ENCODE measurements at regions not wholly inside any gene's neighbourhood (a gene's known extent, or its start where the extent isn't known, plus 50 kb on each side); places are given as distances from the start of the nearest gene placed in this dataset.
"Not testable (repeated sequence)": the region's sequence is repeated elsewhere in the genome, so short reads cannot be mapped to it uniquely, and the experiment has no call there.

DNA sequence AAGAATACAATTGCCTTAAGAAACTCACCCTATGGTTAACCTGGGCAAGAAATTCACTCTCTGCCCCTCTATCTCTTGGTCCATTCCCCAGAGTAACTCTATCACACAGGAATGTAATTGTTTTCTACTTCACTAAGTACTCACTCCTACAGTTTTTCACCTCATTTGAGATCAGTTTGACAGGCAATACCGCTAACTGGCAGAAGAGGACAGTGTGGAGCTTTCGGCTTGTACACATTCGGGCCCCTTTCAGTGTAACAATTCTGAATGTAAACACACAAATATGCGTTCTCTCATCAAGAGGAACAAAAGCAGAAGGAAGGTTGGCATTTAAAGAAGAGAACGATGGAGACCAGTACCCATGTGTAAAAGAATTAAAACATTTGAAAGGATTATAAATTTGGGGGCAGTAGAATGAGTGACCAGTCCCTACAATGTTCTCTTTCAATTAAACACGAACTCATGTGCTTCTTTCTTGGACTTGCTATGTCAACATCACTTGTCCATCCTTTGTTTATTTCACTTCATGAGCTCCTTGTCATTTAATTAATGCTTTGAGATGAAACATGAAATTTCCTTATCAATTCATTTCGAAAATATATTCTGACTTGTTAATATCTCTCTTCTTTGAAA is 188.5 kb upstream of the GRAMD2B start:
- no peak for DNase-seq

DNA sequence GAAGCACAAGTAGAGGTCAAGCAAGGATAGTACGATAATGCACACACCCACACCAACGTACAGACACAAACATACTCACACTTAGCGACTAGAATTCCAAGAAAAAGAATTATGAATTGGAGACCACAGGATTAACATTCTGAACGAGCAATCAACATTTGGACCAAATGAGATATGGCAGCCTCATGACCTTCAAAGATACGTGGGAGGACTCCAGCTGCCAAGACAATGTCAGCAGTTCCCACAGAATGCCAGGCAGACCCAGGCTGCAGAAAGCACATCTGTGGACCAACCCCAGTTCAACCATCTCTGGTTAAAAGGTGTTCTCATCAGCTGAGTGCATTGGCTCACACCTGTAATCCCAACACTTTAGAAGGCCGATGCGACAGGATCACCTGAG is 187.6 kb upstream of the GRAMD2B start:
- DNase-seq: no peak

GRCh38 chr5:126236994-126237393 is 186.2 kb upstream of the GRAMD2B start:
- no peak for DNase-seq

DNA sequence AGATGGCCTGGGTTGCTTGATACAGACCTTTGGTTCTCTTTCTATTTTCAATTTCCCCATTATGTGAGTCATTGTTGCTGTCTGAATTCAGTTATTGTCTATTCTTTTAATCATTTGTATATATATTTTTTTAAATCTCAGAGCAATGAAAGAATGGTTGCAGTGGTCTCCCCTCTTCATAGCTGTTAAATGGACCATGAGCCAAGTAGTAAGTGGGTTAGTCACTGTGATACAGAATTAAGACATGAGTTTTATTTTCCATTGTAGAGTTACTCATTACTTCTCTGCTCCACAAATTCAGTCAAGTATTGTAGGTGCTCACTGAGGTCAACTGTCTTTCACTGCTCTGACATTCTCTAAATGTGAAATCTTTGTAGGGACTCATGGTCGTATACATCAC is 174.6 kb upstream of the GRAMD2B start:
- no peak for DNase-seq

GRCh38 chr5:126251024-126251423 is 172.2 kb upstream of the GRAMD2B start:
- DNase-seq: no peak

DNA sequence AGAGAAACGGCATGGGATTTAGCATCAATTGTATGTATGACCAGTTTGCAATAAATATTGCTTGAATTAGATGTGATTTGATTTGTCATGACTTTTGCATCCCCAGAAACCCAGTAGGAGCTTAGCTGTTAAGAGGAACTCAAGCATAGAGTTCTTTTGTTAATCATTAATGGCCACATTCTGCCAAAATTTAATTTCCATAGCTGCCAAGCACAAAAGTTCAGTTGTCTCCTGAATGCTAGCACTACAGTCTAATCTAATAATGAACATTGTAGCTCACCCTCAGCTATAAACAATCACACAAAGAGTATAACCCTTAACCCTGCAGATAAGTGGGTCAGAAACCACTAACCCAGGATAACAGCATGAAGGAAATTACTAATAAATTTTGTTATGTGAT is 169.8 kb upstream of the GRAMD2B start:
- DNase-seq: no peak

GRCh38 chr5:126263591-126264184 is 159.5 kb upstream of the GRAMD2B start:
- DNase-seq: no peak

DNA sequence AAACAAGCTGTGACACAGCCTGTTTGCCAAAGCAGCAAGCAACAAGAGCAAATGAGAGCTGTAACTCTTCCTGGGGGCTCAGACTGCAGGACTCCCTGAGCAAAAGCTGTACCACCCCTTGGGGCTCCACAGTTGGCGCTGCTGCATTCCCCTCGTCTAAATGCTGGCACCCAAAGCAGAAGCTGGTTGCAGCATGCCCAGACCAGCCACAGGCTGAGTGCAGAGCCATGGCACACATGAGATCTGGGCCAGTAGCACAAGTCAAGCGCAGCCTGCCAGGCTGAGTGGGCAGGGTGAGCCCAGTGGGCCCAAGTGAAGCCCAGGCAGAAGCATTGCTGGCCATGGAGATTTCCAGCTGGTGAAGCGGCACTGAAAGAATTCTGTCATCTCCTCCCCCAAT is 157.3 kb upstream of the GRAMD2B start:
- DNase-seq: no peak

GRCh38 chr5:126267438-126267837 is 155.8 kb upstream of the GRAMD2B start:
- DNase-seq: no peak

- no peak for DNase-seq
Observed at GRCh38 chr5:126268697-126269315, 154.4 kb upstream of the GRAMD2B start.

DNA sequence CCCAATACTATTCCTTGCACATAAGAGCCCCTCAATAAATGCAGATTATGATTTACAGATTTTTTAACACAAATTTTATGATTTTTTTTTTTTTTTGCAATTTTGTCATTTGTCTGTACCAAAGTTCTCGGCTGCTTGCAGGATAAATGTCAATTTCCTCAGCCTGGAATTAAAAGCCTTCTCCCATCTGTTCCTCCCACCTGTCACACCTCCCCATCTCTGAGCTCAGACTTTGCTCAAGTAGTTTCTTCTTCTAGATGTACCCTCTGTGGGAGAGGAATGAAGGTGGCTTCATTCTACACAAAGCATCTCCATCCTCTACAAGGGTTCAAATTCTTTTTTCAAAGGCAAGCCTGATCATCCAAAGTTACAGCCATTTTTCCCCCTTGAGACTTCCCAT is 153.7 kb upstream of the GRAMD2B start:
- no peak for DNase-seq

GRCh38 chr5:126271141-126271540 is 152.1 kb upstream of the GRAMD2B start:
- no peak for DNase-seq

DNA sequence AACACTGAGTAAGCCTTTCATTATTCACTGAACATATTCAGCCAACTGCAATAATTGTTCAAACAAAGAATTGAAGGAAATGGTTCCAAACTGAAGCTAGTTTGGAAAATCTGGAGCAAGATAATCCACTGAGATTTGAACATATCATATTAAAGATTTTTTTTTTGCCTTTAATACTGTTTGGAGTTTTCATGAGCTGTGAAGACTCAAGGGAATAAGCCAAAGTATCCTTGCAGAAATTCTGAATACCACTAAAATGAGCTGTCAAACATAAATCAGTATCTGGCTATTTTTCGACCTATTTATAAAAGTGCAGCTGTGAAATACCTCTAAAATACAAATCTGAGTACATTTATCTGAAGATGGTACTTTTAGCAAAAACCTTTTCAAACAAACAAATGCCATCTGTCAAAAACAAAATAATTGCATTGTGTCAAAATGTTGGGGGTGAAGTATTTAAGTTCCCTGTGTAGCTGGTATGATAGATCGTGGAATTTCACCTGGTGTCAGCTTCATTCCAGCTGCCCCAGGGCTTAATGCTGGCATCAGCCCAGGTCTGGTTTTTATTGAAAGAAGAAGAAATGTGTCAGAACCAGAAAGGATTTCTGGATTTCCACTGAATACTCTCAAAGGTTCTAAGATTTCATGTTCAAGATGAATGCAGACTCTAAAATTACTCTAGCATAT is 149.0 kb upstream of the GRAMD2B start:
- DNase-seq: no peak

DNA sequence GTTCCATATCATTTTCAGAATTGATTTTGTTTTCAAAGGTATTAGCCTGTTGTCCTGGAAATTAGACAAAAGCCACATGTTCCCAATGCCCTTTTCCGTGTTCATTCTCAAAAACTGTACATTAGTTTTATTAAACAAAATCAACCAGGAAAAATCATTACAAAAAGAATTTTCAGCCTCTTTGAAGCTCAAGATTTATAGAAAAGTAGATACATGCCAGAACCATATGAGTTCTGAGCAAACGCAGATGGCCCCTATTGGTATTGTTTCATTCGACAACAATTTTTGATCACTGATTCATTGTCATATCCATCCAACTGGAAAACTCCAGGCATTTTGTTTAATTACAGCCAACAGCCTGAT is 148.5 kb upstream of the GRAMD2B start:
- DNase-seq: no peak

- no peak for DNase-seq
Observed at GRCh38 chr5:126277762-126278161, 145.4 kb upstream of the GRAMD2B start.

GRCh38 chr5:126280343-126280742 is 142.9 kb upstream of the GRAMD2B start:
- no peak for DNase-seq

- DNase-seq: no peak
Observed at GRCh38 chr5:126280846-126281245, 142.4 kb upstream of the GRAMD2B start.

DNA sequence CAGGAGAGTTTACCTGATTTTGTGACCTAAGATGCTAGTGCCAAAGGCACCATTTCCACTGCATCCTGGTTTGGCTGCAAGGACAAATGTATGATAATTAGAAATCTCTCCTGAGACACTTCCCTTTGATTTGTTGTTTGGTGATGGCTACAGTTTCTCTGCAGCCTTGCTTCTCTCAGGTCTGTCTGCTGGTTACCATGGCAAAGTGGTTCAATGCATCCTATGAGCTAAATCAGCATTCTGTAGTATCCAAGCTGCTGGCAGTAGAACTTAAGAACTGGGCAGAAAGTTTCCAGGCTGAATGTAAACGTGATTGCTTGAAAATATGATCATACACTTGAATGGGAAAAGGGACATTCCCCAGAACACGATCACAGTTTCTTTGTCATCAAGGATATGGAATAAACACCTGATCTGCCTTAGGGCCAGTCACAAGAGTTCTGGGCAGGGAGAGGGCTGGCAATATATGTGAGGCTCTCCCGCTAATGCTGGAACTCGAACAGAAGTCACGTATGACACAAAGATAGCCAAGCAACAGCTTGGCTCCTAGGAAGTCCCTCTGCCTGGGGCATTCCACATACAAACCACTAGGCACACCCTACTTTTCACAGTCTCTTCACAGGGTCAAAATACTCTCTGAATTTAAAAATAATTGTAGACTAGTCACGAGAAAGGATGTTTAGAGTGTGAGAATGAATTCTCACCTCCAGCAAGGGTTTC is 138.1 kb upstream of the GRAMD2B start:
- no peak for DNase-seq

GRCh38 chr5:126296121-126296520 is 127.1 kb upstream of the GRAMD2B start:
- DNase-seq: not testable (repeated sequence)

DNA sequence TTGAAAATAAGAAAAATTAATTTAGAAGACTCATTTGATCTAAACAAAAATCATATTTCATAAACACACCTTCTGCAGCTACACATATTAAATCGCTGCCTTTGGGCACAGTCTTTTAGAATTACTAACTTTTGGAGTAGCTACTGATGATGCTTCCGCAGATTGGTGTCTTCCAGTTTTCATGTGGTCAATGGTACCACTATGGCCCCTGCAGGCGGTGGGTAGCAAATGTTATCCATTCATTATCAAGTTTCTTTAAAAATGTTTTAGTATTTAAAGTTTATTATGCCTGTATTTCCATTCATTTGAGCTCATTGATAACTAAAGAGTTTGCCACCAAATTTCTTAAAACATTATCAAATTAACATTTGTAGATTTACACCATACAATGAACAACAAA is 122.9 kb upstream of the GRAMD2B start:
- no peak for DNase-seq

DNA sequence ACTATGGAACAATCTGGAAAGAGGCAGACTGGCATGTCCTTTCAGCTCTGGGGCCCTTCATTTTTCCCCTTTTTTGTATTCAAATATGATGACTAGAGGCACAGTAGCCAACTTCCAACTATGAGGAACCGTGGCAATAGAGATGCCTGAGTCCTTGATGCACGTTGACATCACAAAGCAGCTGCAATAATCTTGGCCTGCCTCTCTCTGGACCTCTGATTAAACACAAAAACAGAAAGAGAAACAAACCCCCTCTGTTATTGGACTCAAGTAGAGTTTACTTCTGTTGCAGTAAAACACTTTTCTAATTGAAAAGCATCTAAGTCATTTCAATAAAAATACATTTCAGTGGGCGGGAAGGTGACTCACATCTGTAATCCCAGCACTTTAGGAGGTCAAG is 122.2 kb upstream of the GRAMD2B start:
- DNase-seq: no peak

GRCh38 chr5:126309860-126310259 is 113.3 kb upstream of the GRAMD2B start:
- DNase-seq: no peak

- DNase-seq: no peak
Observed at GRCh38 chr5:126311766-126312165, 111.4 kb upstream of the GRAMD2B start.

DNA sequence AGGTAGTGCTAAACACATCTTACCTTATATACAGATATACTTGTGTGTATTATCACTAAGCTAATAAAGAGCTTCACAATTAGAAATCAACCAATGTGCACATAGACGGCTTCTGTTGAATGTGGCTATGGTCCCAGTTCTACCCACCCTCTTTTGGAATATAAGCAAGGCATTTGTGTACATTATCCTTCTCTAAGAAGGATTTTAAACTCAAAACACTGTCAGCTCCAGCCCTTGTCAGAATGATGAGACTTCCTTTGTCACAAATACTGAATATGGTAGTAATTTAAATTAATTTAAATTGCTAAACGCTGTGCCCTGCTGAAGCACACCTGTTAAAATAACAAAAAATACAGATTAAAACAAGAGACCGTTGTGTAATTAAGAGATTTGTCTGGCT is 107.9 kb upstream of the GRAMD2B start:
- DNase-seq: no peak
